A549 (cell line): ENCODE measurements at regions not wholly inside any gene's neighbourhood (a gene's known extent, or its start where the extent isn't known, plus 50 kb on each side); places are given as distances from the start of the nearest gene placed in this dataset.

Experiments used
- ATAC-seq, 2 experiments: fragments of 200-7000 bp in 1 of 2; fragments of >200 bp in 1 of 2; cut with Nextera tagmentation in 1 of 2; cut with Tn5 transposase in 1 of 2; 3 replicates each; pipeline versions ENCODE4 v1.8.0 to v1.9.1; 2018 to 2020; ENCODE audit warnings: mild to moderate bottlenecking in 1 of 2, moderate library complexity in 1 of 2
- CTCF ChIA-PET: fragments of 300-600 bp; sonication (Branson Sonifier 250); formaldehyde crosslinking; extraction: SDS; loops from one replicate; lab custom pipeline; 2021; ENCODE audit warnings: antibody characterized with exemption, inconsistent platforms; lab: Yijun Ruan, JAX
- POLR2A ChIA-PET: fragments of 350-600 bp; formaldehyde crosslinking; extraction: SDS; loops from one replicate; lab custom pipeline; 2021; ENCODE audit warnings: antibody characterized with exemption, inconsistent platforms; lab: Yijun Ruan, JAX
- DNase-seq, 2 experiments: peaks; one replicate each; pipeline versions ENCODE4 v3.0.0 to v3.0.0-alpha.2; 2011 to 2016; ENCODE audit warnings: low read depth in 1 of 2, low spot score in 1 of 2
- FAIRE-seq: peaks from 2 replicates; lab custom pipeline; 2011; peaks lifted over from hg19 to GRCh38; lab: Jason Lieb, UNC
- H3K27ac ChIP-seq, 2 experiments: fragments of >200 bp; sonication (Bioruptor Twin); formaldehyde crosslinking; 3 replicates each; pipeline ENCODE4 v1.5.1; 2016 to 2017
- H3K4me1 ChIP-seq: fragments of >200 bp; sonication (Bioruptor Twin); formaldehyde crosslinking; 3 replicates; pipeline ENCODE4 v1.6.1; 2016
- H3K4me2 ChIP-seq: fragments of >200 bp; sonication (Bioruptor Twin); formaldehyde crosslinking; 3 replicates; pipeline ENCODE4 v1.6.1; 2016
- H3K4me3 ChIP-seq: fragments of >200 bp; sonication (Bioruptor Twin); formaldehyde crosslinking; 3 replicates; pipeline ENCODE4 v1.5.1; 2016
- H3K9me3 ChIP-seq: fragments of >200 bp; sonication (Bioruptor Twin); formaldehyde crosslinking; 3 replicates; pipeline ENCODE4 v1.6.1; 2016
- BHLHE40 ChIP-seq: IDR thresholded peaks from 2 replicates; pipeline ENCODE4 v1.6.1; 2012; ENCODE audit warnings: low read depth, low read length, inconsistent platforms
- CBX2 ChIP-seq: fragments of 200-600 bp; sonication (generic); IDR thresholded peaks from 2 replicates; pipeline ENCODE4 v1.6.1; 2016; ENCODE audit warnings: low read depth, mild to moderate bottlenecking, borderline replicate concordance
- CEBPB ChIP-seq, 2 experiments: fragments of >200 bp in 1 of 2; sonication (Bioruptor Twin) in 1 of 2; formaldehyde crosslinking in 1 of 2; IDR thresholded peaks; 2 replicates each; pipeline ENCODE4 v1.6.1; 2012 to 2016
- CHD2 ChIP-seq: fragments of 150-350 bp; IDR thresholded peaks from 2 replicates; pipeline ENCODE4 v1.6.1; 2014; ENCODE audit warnings: low read length; ENCODE audit not compliant: partially characterized antibody
- EHF ChIP-seq: fragments of 250-450 bp; sonication (Bioruptor Pico); IDR thresholded peaks from 2 replicates; pipeline ENCODE4 v1.5.0; 2020; ENCODE audit warnings: mild to moderate bottlenecking
- EP300 ChIP-seq, 2 experiments: fragments of >200 bp; sonication (Bioruptor Twin); formaldehyde crosslinking; IDR thresholded peaks; 2 replicates in 1 of 2; 3 replicates in 1 of 2; pipeline ENCODE4 v1.6.1; 2016 to 2017
- FOSL2 ChIP-seq, 2 experiments: fragments of 450-650 bp in 1 of 2; fragments of >200 bp in 1 of 2; sonication (Bioruptor Twin) in 1 of 2; formaldehyde crosslinking; IDR thresholded peaks; 2 replicates each; pipeline versions ENCODE4 v1.5.0 to v1.6.1; 2016 to 2020; ENCODE audit warnings: mild to moderate bottlenecking in 1 of 2, moderate library complexity in 1 of 2
- FOXS1 ChIP-seq: fragments of 250-450 bp; sonication (Bioruptor Pico); IDR thresholded peaks from 2 replicates; pipeline ENCODE4 v1.5.0; 2020; ENCODE audit warnings: mild to moderate bottlenecking, moderate library complexity
- GATA3 ChIP-seq: IDR thresholded peaks from 2 replicates; pipeline ENCODE4 v1.6.1; 2012; ENCODE audit warnings: borderline replicate concordance
- HDAC2 ChIP-seq: fragments of 200-600 bp; sonication (generic); IDR thresholded peaks from 2 replicates; pipeline ENCODE4 v1.6.1; 2016
- HOXB5 ChIP-seq: fragments of 250-450 bp; sonication (Bioruptor Pico); IDR thresholded peaks from 2 replicates; pipeline ENCODE4 v1.5.0; 2020; ENCODE audit warnings: mild to moderate bottlenecking, moderate library complexity
- JUN ChIP-seq, 2 experiments: fragments of >200 bp; sonication (Bioruptor Twin); formaldehyde crosslinking; IDR thresholded peaks; 2 replicates in 1 of 2; 3 replicates in 1 of 2; pipeline ENCODE4 v1.6.1; 2016 to 2017
- JUNB ChIP-seq: fragments of >200 bp; sonication (Bioruptor Twin); formaldehyde crosslinking; IDR thresholded peaks from 2 replicates; pipeline ENCODE4 v1.6.1; 2016
- KDM1A ChIP-seq: fragments of 200-600 bp; sonication (generic); IDR thresholded peaks from 2 replicates; pipeline ENCODE4 v1.6.1; 2016; ENCODE audit warnings: low read depth, mild to moderate bottlenecking
- NFE2L2 ChIP-seq: fragments of 150-350 bp; conservative IDR thresholded peaks from 2 replicates; pipeline ENCODE4 v1.6.1; 2014; ENCODE audit warnings: low read length
- NR3C1 ChIP-seq: fragments of >200 bp; sonication (Bioruptor Twin); formaldehyde crosslinking; IDR thresholded peaks from 3 replicates; pipeline ENCODE4 v1.6.1; 2017
- PHF8 ChIP-seq: fragments of 200-600 bp; sonication (generic); IDR thresholded peaks from 2 replicates; pipeline ENCODE4 v1.6.1; 2016; ENCODE audit warnings: low read depth, mild to moderate bottlenecking, antibody characterized with exemption, moderate library complexity, borderline replicate concordance
- RAD21 ChIP-seq, 2 experiments: fragments of >200 bp in 1 of 2; sonication (Bioruptor Twin) in 1 of 2; formaldehyde crosslinking in 1 of 2; IDR thresholded peaks in 1 of 2; conservative IDR thresholded peaks in 1 of 2; 2 replicates in 1 of 2; 3 replicates in 1 of 2; pipeline ENCODE4 v1.6.1; 2012 to 2018; ENCODE audit warnings: inconsistent platforms in 1 of 2
- RARB ChIP-seq: fragments of 250-450 bp; sonication (Bioruptor Pico); IDR thresholded peaks from 2 replicates; pipeline ENCODE4 v1.8.0; 2021; ENCODE audit warnings: mild to moderate bottlenecking, moderate library complexity
- RCOR1 ChIP-seq: fragments of 150-350 bp; IDR thresholded peaks from 2 replicates; pipeline ENCODE4 v1.6.1; 2014; ENCODE audit warnings: antibody characterized with exemption, low read length, low read depth
- RFX5 ChIP-seq: fragments of 450-650 bp; IDR thresholded peaks from 2 replicates; pipeline ENCODE4 v1.7.1; 2014; ENCODE audit warnings: antibody characterized with exemption, mild to moderate bottlenecking, moderate library complexity
- SMC3 ChIP-seq: fragments of >200 bp; sonication (Bioruptor Twin); formaldehyde crosslinking; IDR thresholded peaks from 3 replicates; pipeline ENCODE4 v1.6.1; 2018; ENCODE audit warnings: inconsistent platforms
- SREBF2 ChIP-seq: fragments of 450-650 bp; IDR thresholded peaks from 2 replicates; pipeline ENCODE4 v1.6.1; 2014; ENCODE audit warnings: mild to moderate bottlenecking, moderate library complexity
- TFCP2L1 ChIP-seq: fragments of 250-450 bp; sonication (Bioruptor Pico); IDR thresholded peaks from 2 replicates; pipeline ENCODE4 v1.5.0; 2021; ENCODE audit warnings: mild to moderate bottlenecking
- TP53 ChIP-seq: fragments of 250-450 bp; sonication (Bioruptor Pico); IDR thresholded peaks from 2 replicates; pipeline ENCODE4 v1.5.0; 2021; ENCODE audit warnings: mild to moderate bottlenecking, moderate library complexity
- ZC3H11A ChIP-seq: fragments of 450-650 bp; IDR thresholded peaks from 2 replicates; pipeline ENCODE4 v1.6.1; 2014; ENCODE audit warnings: antibody characterized with exemption, mild to moderate bottlenecking
- ZFP36 ChIP-seq: fragments of 450-650 bp; IDR thresholded peaks from 2 replicates; pipeline ENCODE4 v1.6.1; 2014; ENCODE audit warnings: borderline replicate concordance; ENCODE audit not compliant: partially characterized antibody
- WGBS: methylation state at CpG from one replicate; pipeline ENCODE4 v1.1.6; 2017; ENCODE audit errors: missing lambda C conversion rate; 5-methylcytosine and 5-hydroxymethylcytosine counted together
- TF ChIP-seq, protein P1 (sequence below): fragments of 250-450 bp; sonication (Bioruptor Pico); IDR thresholded peaks from 2 replicates; pipeline ENCODE4 v1.5.0; 2021; ENCODE audit warnings: mild to moderate bottlenecking, moderate library complexity, borderline replicate concordance
- TF ChIP-seq, protein P2 (sequence below): fragments of 250-450 bp; sonication (Bioruptor Pico); IDR thresholded peaks from 2 replicates; pipeline ENCODE4 v1.5.0; 2020; ENCODE audit warnings: low read depth, mild to moderate bottlenecking, moderate library complexity
- TF ChIP-seq, protein P3 (sequence below): fragments of >200 bp; sonication (Bioruptor Twin); formaldehyde crosslinking; IDR thresholded peaks from 2 replicates; pipeline ENCODE4 v1.6.1; 2016
- TF ChIP-seq, protein P4 (sequence below): IDR thresholded peaks from 2 replicates; pipeline ENCODE4 v1.6.1; 2012
- TF ChIP-seq, protein P5 (sequence below): IDR thresholded peaks from 2 replicates; pipeline ENCODE4 v1.6.1; 2012
- TF ChIP-seq, protein P6 (sequence below): IDR thresholded peaks from 2 replicates; pipeline ENCODE4 v1.6.1; 2012; ENCODE audit warnings: low read depth, borderline replicate concordance

DNA sequence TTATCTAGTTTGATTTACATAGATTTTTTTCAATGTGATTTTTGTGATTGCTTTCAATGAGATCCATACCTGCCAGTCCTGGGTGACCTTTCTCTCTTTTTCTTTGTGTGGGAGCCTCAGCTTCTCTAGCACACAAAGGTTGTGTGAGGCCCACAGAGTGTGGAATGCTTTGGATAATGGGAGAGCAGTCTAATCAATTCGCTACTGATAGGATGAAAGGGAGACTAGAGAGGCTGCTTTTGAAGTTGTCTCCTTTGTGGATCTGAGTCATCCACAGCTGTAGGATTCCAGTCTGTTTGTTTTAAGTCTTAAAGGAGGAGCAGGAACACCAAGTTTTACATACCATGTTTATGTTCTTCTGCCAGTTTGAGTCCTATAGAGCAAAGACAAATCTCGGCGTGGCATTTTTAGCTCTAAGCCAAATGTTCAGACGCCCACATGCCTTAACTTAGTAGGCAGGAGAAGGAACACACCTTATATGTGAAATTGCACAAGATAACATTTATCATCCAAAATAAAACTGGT, 330.0 kb downstream of the ARL4A start:
- Histone ChIP-seq H3K4me2 (peak overlapping the region; percentile 88), H3K4me3 (peak overlapping the region; percentile 24), H3K9me3 (no peaks in the 10 kb centered on the region), H3K27ac (peak overlapping the region; percentile 84 to 90), H3K4me1 (peaks cover 26% of the 10 kb centered on the region)
- ChIA-PET CTCF (interaction anchor here (1.0 to 2.1 kb wide), 4 partner anchors 9 to 331 kb away, joined by 3 to 9 read pairs (median 4); no protein-coding TSS in a partner anchor), POLR2A (interaction anchor here (0.9 to 2.2 kb wide), 5 partner anchors 11 to 331 kb away, joined by 3 to 18 read pairs (median 7); partner anchors contain the start of gene ARL4A)
- FAIRE-seq (peak; percentile 77), DNase-seq (peak; percentile 65 to 82), ATAC-seq (peak; percentile 96 to 97)
- 3% methylated on average over 4 of the region's 4 CpGs for WGBS
- TF ChIP-seq FOSL2 (IDR thresholded peaks at IDR 0.05) (peak; percentile 83), FOSL2 (CRISPR knock-in tag; IDR thresholded peaks at IDR 0.05) (peak; percentile 83), ZC3H11A (no peak), RFX5 (no peak), EHF (CRISPR knock-in tag) (no peak), TFCP2L1 (CRISPR knock-in tag) (no peak), JUNB (peak; percentile 73), HOXB5 (CRISPR knock-in tag) (no peak; the same call in 1 of the 2 replicates), KDM1A (no peak), SREBF2 (no peak), RAD21 (conservative IDR thresholded peaks at IDR 0.05 in 1 of 2, IDR thresholded peaks at IDR 0.05 in 1 of 2) (peak in 1 of 2 experiments; percentile 14; a peak in 1 of 5 replicates), NR3C1 (no peak), JUN (IDR thresholded peaks at IDR 0.05) (peak; percentile 54 to 76; a peak in 3 of 5 replicates), GATA3 (peak; percentile 79), NFE2L2 (no peak), RCOR1 (no peak), CBX2 (no peak), FOXS1 (CRISPR knock-in tag) (no peak), PHF8 (no peak), RARB (CRISPR knock-in tag) (no peak), BHLHE40 (no peak), TP53 (CRISPR knock-in tag) (no peak), HDAC2 (no peak), SMC3 (no peak), CEBPB (IDR thresholded peaks at IDR 0.05) (no peak), ZFP36 (no peak), CHD2 (no peak), EP300 (IDR thresholded peaks at IDR 0.05) (peak in 1 of 2 experiments; percentile 67; a peak in 2 of 5 replicates)
- TF ChIP-seq, protein P1, sequence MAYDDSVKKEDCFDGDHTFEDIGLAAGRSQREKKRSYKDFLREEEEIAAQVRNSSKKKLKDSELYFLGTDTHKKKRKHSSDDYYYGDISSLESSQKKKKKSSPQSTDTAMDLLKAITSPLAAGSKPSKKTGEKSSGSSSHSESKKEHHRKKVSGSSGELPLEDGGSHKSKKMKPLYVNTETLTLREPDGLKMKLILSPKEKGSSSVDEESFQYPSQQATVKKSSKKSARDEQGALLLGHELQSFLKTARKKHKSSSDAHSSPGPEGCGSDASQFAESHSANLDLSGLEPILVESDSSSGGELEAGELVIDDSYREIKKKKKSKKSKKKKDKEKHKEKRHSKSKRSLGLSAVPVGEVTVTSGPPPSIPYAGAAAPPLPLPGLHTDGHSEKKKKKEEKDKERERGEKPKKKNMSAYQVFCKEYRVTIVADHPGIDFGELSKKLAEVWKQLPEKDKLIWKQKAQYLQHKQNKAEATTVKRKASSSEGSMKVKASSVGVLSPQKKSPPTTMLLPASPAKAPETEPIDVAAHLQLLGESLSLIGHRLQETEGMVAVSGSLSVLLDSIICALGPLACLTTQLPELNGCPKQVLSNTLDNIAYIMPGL (CRISPR knock-in tag), result no peak
- TF ChIP-seq, protein P2, sequence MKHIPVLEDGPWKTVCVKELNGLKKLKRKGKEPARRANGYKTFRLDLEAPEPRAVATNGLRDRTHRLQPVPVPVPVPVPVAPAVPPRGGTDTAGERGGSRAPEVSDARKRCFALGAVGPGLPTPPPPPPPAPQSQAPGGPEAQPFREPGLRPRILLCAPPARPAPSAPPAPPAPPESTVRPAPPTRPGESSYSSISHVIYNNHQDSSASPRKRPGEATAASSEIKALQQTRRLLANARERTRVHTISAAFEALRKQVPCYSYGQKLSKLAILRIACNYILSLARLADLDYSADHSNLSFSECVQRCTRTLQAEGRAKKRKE (CRISPR knock-in tag), result no peak
- TF ChIP-seq, protein P3, sequence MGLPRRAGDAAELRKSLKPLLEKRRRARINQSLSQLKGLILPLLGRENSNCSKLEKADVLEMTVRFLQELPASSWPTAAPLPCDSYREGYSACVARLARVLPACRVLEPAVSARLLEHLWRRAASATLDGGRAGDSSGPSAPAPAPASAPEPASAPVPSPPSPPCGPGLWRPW, result no peak
- TF ChIP-seq, protein P4, sequence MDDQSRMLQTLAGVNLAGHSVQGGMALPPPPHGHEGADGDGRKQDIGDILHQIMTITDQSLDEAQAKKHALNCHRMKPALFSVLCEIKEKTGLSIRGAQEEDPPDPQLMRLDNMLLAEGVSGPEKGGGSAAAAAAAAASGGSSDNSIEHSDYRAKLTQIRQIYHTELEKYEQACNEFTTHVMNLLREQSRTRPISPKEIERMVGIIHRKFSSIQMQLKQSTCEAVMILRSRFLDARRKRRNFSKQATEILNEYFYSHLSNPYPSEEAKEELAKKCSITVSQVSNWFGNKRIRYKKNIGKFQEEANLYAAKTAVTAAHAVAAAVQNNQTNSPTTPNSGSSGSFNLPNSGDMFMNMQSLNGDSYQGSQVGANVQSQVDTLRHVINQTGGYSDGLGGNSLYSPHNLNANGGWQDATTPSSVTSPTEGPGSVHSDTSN, result 0 out of 2 replicates have a peak, but pooled peaks have one; percentile 42
- TF ChIP-seq, protein P5, sequence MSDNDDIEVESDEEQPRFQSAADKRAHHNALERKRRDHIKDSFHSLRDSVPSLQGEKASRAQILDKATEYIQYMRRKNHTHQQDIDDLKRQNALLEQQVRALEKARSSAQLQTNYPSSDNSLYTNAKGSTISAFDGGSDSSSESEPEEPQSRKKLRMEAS, result no peak
- TF ChIP-seq, protein P6, sequence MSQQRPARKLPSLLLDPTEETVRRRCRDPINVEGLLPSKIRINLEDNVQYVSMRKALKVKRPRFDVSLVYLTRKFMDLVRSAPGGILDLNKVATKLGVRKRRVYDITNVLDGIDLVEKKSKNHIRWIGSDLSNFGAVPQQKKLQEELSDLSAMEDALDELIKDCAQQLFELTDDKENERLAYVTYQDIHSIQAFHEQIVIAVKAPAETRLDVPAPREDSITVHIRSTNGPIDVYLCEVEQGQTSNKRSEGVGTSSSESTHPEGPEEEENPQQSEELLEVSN, result no peak
- TF ChIP-seq, all 56 proteins: peak for 7
